Stimulated activated CD4-positive, alpha-beta T cell treated with anti-CD3 and anti-CD28 coated beads, TNF-alpha, amount 100 ng/mL, for 48 hours (primary cell): ENCODE measurements at regions not wholly inside any gene's neighbourhood (a gene's known extent, or its start where the extent isn't known, plus 50 kb on each side); places are given as distances from the start of the nearest gene placed in this dataset.
"Not testable (repeated sequence)": the region's sequence is repeated elsewhere in the genome, so short reads cannot be mapped to it uniquely, and the experiment has no call there.

Experiments
- DNase-seq, 3 donors: peaks; one replicate each; pipeline ENCODE4 v3.0.0-alpha.2; 2020; ENCODE audit warnings: low read depth in 3 of 3

GRCh38 chr12:131541512-131541911, 169.4 kb upstream of the SFSWAP start:
- not testable (repeated sequence) for DNase-seq

- DNase-seq: no peak
Measured at GRCh38 chr12:131542351-131542750, 168.5 kb upstream of the SFSWAP start.

- DNase-seq: no peak
Measured at GRCh38 chr12:131543040-131543439, 167.8 kb upstream of the SFSWAP start.

GRCh38 chr12:131547555-131547954, 163.3 kb upstream of the SFSWAP start:
- DNase-seq: no peak

DNA sequence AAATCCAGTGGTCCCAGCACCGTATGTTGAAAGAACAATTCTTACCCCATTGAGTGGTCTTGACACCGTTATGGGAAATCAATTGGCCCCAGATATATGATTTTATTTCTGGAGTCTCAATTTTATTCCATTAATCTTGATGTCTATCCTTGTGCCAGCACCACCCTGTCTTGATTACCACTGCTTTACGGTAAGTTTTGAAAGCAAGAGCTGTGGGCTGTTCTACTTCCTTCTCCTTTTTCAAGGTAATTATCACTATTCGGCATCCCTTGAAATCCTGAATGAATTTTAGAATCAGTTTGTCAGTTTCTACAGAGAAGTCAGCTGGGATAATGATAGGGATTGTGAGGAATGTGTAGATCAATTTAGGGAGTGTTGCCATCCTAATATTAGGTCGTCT, 160.8 kb upstream of the SFSWAP start:
- DNase-seq: no peak

GRCh38 chr12:131551675-131552491, 159.0 kb upstream of the SFSWAP start:
- no peak for DNase-seq

DNA sequence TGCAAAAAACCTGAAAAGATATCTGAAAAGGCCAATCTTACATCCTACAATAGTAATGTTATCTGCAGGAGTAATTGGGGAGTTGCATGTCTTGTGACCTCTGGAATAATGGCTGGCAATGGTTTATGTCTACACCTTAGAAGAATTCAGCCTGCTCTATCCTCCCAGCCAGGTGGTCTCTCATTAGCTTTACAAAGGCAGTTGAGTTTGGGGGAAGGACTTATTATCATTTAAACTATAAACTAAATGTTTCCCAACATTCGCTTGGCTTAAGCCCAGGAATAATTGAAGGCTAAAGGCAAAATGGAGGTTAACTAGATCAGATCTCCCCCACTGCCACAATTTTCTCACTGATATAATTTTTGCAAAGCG, 158.4 kb upstream of the SFSWAP start:
- no peak for DNase-seq

DNA sequence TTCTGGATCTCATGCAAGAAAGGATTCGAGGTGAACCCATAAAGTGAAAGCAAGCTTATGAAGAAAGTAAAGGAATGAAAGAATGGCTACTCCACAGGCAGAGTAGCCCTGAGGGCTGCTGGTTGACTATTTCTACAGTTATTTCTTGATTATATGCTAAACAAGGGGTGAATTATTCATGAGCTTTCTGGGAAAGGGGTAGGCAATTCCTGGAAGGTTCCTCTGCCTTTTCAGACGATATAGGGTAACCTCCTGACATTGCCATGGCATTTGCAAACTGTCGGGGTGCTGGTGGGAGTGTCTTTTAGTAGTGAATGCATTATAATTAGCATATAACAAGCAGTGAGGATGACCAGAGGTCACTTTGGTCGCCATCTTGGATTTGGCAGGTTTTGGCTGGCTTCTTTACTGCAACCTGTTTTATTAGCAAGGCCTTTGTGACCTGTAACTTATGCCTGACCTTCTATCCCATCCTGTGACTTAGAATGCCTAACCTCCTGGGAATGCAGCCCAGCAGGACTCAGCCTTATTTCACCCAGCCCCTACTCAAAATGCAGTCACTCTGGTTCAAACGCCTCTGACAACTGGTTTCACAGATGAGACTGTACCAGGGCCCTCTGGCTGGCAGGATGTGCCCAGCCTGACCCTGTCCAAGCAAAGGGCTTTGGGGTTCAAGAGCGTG, 157.7 kb upstream of the SFSWAP start:
- no peak for DNase-seq

GRCh38 chr12:131555197-131555846, 155.6 kb upstream of the SFSWAP start:
- no peak for DNase-seq

DNA sequence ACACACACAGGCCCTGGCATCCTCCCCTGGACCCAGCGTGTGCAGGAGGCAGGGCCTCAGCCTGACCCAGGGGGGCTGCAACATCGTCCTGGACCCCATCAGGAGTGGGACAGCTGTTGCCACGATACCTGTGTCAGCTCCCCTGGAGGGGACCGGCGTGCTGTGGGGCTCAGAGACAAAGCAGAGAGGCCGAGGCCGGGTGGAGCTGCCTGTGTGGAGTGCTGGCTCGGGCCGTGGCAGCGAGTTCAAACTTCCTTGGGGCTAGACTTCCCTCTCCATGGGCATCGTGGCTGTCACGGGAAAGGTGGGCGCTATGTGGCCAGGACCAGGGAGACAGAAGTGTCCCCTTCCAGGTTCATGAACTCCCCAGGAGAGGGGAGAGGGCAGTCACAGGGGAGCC, 155.0 kb upstream of the SFSWAP start:
- no peak for DNase-seq

- no peak for DNase-seq
Measured at GRCh38 chr12:131557078-131557709, 153.7 kb upstream of the SFSWAP start.

DNA sequence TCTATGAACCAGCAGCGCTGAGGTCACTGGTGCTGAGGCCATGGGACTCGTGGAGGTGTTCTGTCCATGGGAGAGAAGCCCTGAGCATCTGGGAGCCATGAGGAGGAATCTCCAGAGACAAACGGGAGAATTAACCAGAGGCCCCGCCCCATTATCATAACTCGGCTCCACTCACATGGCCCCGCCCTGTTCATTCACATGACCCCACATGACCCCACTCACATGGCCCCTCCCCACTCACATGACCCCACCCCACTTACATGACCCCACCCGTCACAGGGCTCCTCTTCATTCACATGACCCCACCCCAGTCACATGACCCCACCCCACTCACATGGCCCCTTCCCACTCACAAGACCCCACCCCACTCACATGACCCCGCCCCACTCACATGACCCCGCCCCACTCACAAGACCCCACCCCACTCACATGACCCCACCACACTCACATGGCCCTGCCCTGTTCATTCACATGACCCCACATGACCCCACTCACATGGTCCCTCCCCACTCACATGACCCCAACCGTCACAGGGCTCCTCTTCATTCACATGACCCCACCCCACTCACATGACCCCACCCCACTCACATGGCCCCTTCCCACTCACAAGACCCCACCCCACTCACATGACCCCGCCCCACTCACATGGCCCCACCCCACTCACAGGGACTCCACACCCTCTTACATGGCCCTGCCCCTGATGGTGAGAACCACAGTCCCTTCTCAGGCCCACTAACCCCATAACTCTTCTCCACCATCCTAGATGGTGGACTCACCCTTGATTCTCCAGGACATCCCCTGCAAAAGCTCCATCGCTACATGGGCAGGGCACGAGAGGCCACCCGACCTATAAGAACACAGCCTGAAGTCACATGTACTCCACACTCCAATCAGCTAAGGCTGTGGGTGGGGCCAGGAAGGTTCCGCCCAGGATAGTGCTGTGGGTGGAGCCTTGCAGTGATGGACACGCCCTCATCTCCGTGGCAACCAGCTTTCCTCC, 151.1 kb upstream of the SFSWAP start:
- DNase-seq: no peak

DNA sequence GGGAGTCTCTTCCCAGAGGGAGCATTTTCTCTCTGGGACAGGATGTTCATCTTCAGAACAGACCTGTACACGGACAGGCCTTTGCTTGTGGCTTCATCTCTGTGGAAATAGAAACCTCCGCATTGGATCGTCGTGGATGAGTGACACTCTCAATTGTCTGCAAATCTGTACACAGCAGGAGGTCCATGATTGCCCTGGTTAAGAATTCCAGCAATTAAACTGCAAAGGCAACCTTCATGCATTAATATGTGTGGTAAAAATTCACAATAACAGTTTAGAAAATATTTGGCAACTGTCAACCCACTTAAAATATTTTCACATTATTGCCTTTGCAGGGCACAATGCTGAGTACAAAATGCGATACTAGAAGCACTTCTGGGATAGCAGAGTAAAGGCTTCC, 149.8 kb upstream of the SFSWAP start:
- DNase-seq: no peak

GRCh38 chr12:131561891-131562684, 148.8 kb upstream of the SFSWAP start:
- no peak for DNase-seq

- not testable (repeated sequence) for DNase-seq
Measured at GRCh38 chr12:131564138-131564727, 146.7 kb upstream of the SFSWAP start.

- no peak for DNase-seq
Measured at GRCh38 chr12:131564845-131565244, 146.0 kb upstream of the SFSWAP start.

GRCh38 chr12:131565267-131566015, 145.4 kb upstream of the SFSWAP start:
- no peak for DNase-seq

DNA sequence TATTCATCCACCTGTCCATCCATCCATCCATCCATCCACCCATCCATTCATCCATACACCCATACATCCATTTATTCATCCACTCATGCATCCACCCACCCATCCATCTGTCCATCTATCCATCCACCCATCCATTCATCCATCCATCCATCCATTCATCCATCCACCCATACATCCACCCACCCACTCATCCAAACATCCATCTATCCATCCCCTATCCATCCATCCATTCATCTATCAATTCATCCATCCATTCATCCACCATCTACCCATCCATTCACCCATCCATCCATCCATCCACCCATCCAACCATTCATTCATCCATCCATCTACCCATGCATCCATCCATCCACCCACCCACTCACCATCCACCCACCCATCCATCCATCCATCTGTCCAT, 142.6 kb upstream of the SFSWAP start:
- DNase-seq: no peak

- DNase-seq: no peak
Measured at GRCh38 chr12:131570596-131570995, 140.3 kb upstream of the SFSWAP start.
